Hematopoietic multipotent progenitor cell treated with erythropoietin and hydrocortisone succinate and interleukin-3 and kit ligand, for 8 days (in vitro differentiated cells): ENCODE measurements at regions not wholly inside any gene's neighbourhood (a gene's known extent, or its start where the extent isn't known, plus 50 kb on each side); places are given as distances from the start of the nearest gene placed in this dataset.
"Not testable (repeated sequence)": the region's sequence is repeated elsewhere in the genome, so short reads cannot be mapped to it uniquely, and the experiment has no call there.

Experiments used
- DNase-seq: peaks from one replicate; pipeline ENCODE4 v3.0.0-alpha.2; 2015

GRCh38 chr6:43898358-43899131 is 128.5 kb downstream of the VEGFA start:
- DNase-seq = no peak

GRCh38 chr6:43897571-43898302 is 127.7 kb downstream of the VEGFA start:
- DNase-seq = no peak

GRCh38 chr6:43896329-43897255 is 126.6 kb downstream of the VEGFA start:
- DNase-seq = peak; percentile 92

- no peak for DNase-seq
These were observed 125.8 kb downstream of the VEGFA start for GRCh38 chr6:43895656-43896328.

GRCh38 chr6:43893073-43893472 is 123.1 kb downstream of the VEGFA start:
- no peak for DNase-seq

- DNase-seq = no peak
These were observed 121.3 kb downstream of the VEGFA start for GRCh38 chr6:43891072-43891870.

GRCh38 chr6:43890197-43891062 is 120.4 kb downstream of the VEGFA start:
- no peak for DNase-seq

GRCh38 chr6:43887906-43888683 is 118.1 kb downstream of the VEGFA start:
- DNase-seq = peak; percentile 70

- DNase-seq = peak; percentile 53
These were observed 117.4 kb downstream of the VEGFA start for GRCh38 chr6:43887340-43887858.

- DNase-seq = no peak
These were observed 116.8 kb downstream of the VEGFA start for GRCh38 chr6:43886717-43887339.

GRCh38 chr6:43886067-43886461 is 116.1 kb downstream of the VEGFA start:
- no peak for DNase-seq

GRCh38 chr6:43885399-43886066 is 115.5 kb downstream of the VEGFA start:
- DNase-seq = no peak

- DNase-seq = no peak
These were observed 114.6 kb downstream of the VEGFA start for GRCh38 chr6:43884652-43885022.

GRCh38 chr6:43883847-43884651 is 114.0 kb downstream of the VEGFA start:
- peak; percentile 58 for DNase-seq

GRCh38 chr6:43882690-43883448 is 112.9 kb downstream of the VEGFA start:
- DNase-seq = not testable (repeated sequence)

GRCh38 chr6:43880236-43881137 is 110.5 kb downstream of the VEGFA start:
- DNase-seq = no peak
